Prostate gland (tissue), 2 donors: ENCODE measurements at regions not wholly inside any gene's neighbourhood (a gene's known extent, or its start where the extent isn't known, plus 50 kb on each side); places are given as distances from the start of the nearest gene placed in this dataset.
"Not testable (repeated sequence)": the region's sequence is repeated elsewhere in the genome, so short reads cannot be mapped to it uniquely, and the experiment has no call there.

Experiments used
- DNase-seq: peaks from one replicate; pipeline ENCODE4 v3.0.0-alpha.2; 2019; ENCODE audit warnings: low spot score
- H3K27ac ChIP-seq, 2 donors: fragments of 200-600 bp; sonication (generic); 2 replicates each; pipeline ENCODE4 v1.5.1; 2017 to 2019
- H3K27me3 ChIP-seq: fragments of 200-600 bp; sonication (generic); replicated peaks from 2 replicates; pipeline ENCODE4 v1.5.1; 2019; ENCODE audit not compliant: insufficient read depth
- H3K36me3 ChIP-seq, 2 donors: fragments of 200-600 bp; sonication (generic); 1 replicate in 1 of 2; 2 replicates in 1 of 2; pipeline versions ENCODE4 v1.5.1 to v1.8.1; 2017 to 2019
- H3K4me1 ChIP-seq: fragments of 200-600 bp; sonication (generic); replicated peaks from 2 replicates; pipeline ENCODE4 v1.5.1; 2019
- H3K4me3 ChIP-seq, 2 donors: fragments of 200-600 bp; sonication (generic); 2 replicates each; pipeline ENCODE4 v1.5.1; 2017 to 2019
- H3K9me3 ChIP-seq: fragments of 200-600 bp; sonication (generic); 2 replicates; pipeline ENCODE4 v1.5.1; 2017
- POLR2A ChIP-seq: fragments of 450-650 bp; IDR thresholded peaks from one replicate; pipeline ENCODE4 v1.6.1; 2016; ENCODE audit warnings: antibody characterized with exemption, mild to moderate bottlenecking
- POLR2AphosphoS5 ChIP-seq: sonication (generic); formaldehyde crosslinking; IDR thresholded peaks from one replicate; pipeline ENCODE4 v1.6.1; 2017; ENCODE audit warnings: antibody characterized with exemption
- WGBS: methylation state at CpG from one replicate; pipeline ENCODE4 v1.1.5; 2018; 5-methylcytosine and 5-hydroxymethylcytosine counted together
- intact Hi-C: fragments of 100-400 bp; cut with DNase I; formaldehyde crosslinking; loops from one replicate; pipeline ENCODE4 v1.14.2; 2022
- TF ChIP-seq, protein P1 (sequence below), 4 experiments: fragments of 200-600 bp in 2 of 4; fragments of 450-650 bp in 2 of 4; sonication (generic) in 2 of 4; IDR thresholded peaks; 1 replicate in 3 of 4; 2 replicates in 1 of 4; pipeline ENCODE4 v1.5.1; 2016 to 2019; ENCODE audit warnings: antibody characterized with exemption in 4 of 4, mild to moderate bottlenecking in 2 of 4, moderate library complexity in 2 of 4

DNA sequence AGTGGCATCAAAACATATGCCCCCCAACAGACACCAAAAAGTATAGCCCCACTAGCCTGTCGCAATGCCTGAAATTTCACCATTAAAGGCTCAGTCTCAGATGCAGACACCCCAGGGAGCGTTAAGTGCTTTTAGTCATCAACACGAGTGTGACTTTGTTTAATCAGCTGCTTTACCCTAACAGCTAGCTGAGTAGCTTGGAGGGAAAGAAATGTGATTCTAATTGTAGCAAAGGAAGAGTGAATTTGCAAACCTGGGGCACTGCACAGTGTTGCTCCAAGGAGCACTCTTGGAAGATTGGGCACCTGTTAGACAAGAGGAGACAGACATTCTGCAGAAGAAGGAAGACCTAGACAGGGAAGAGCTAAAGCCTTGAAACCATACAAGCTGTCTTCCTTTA lies 145.1 kb downstream of the BEND2 start:
- no peaks in the 10 kb centered on the region for H3K4me1 ChIP-seq
- H3K36me3 ChIP-seq: no peaks in the 10 kb centered on the region
- no peak overlapping the region for H3K4me3 ChIP-seq
- H3K27me3 ChIP-seq: no peaks in the 10 kb centered on the region
- no peak for TF ChIP-seq POLR2A
- TF ChIP-seq, protein P1, sequence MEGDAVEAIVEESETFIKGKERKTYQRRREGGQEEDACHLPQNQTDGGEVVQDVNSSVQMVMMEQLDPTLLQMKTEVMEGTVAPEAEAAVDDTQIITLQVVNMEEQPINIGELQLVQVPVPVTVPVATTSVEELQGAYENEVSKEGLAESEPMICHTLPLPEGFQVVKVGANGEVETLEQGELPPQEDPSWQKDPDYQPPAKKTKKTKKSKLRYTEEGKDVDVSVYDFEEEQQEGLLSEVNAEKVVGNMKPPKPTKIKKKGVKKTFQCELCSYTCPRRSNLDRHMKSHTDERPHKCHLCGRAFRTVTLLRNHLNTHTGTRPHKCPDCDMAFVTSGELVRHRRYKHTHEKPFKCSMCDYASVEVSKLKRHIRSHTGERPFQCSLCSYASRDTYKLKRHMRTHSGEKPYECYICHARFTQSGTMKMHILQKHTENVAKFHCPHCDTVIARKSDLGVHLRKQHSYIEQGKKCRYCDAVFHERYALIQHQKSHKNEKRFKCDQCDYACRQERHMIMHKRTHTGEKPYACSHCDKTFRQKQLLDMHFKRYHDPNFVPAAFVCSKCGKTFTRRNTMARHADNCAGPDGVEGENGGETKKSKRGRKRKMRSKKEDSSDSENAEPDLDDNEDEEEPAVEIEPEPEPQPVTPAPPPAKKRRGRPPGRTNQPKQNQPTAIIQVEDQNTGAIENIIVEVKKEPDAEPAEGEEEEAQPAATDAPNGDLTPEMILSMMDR (IDR thresholded peaks at IDR 0.05): no peak
- no peak for TF ChIP-seq POLR2AphosphoS5
- no peak for DNase-seq
- WGBS: 70% methylated on average over 3 of the region's 3 CpGs
- no peak overlapping the region for H3K27ac ChIP-seq
- H3K9me3 ChIP-seq: no peaks in the 10 kb centered on the region
- intact Hi-C loops: no loop called here

DNA sequence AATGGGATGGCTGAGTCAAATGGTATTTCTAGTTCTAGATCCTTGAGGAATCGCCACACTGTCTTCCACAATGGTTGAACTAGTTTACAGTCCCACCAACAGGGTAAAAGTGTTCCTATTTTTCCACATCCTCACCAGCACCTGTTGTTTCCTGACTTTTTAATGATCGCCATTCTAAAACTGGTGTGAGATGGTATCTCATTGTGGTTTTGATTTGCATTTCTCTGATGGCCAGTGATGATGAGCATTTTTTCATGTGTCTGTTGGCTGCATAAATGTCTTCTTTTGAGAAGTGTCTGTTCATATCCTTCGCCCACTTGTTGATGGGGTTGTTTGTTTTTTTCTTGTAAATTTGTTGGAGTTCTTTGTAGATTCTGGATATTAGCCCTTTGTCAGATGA lies 152.6 kb downstream of the BEND2 start:
- H3K4me3 ChIP-seq, DNase-seq, H3K36me3 ChIP-seq, H3K9me3 ChIP-seq, H3K27ac ChIP-seq, intact Hi-C loops, H3K27me3 ChIP-seq, H3K4me1 ChIP-seq: not testable (repeated sequence)
- 100% methylated on average over 1 of the region's 3 CpGs for WGBS

DNA sequence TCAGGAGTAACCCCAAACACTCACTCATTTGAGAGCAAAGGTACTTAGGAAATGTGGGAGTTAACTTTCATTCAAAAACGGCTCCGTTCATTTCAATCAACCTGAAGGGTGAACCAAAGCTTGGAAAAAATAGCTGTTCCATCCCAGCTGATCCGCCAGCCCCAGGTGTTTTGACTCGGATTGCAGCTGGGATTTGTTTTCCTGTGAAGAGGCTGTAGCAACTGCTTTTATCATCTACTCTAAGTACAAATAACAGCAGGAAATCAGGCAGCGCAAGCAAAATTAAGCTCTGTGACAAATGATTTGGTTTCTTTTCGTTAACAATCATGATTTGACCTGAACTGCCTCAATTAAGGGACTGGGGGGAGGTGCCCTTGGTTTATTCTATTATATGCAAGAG lies 154.7 kb downstream of the BEND2 start:
- Histone ChIP-seq H3K4me1 (no peaks in the 10 kb centered on the region), H3K36me3 (no peaks in the 10 kb centered on the region), H3K27ac (no peak overlapping the region), H3K27me3 (no peaks in the 10 kb centered on the region), H3K4me3 (no peak overlapping the region), H3K9me3 (no peaks in the 10 kb centered on the region)
- no peak for DNase-seq
- intact Hi-C loops: no loop called here
- TF ChIP-seq, protein P1 (IDR thresholded peaks at IDR 0.05): no peak
- TF ChIP-seq POLR2AphosphoS5 (no peak), POLR2A (no peak)
- 13% methylated on average over 6 of the region's 6 CpGs for WGBS

DNA sequence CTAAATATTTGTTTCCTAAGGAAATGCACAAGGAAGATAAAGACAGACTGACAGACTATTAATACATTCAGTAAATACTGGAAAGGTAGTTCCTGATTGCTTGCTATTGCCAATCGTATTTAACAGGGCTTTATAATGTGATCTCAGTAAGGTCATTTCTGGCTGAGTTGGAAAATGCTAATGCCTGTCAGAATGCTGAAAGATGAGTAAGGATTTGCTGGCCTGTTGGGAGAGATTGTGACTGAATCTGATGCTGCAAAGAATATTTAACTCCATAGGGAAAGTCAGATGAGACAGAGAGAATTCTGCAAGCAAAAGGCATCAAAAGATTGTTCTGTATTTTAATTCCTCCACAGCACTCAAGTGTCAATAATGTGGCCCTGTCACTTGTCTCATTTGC lies 169.0 kb downstream of the BEND2 start:
- TF ChIP-seq POLR2A (no peak), POLR2AphosphoS5 (no peak)
- TF ChIP-seq, protein P1 (IDR thresholded peaks at IDR 0.05): no peak
- H3K4me1 ChIP-seq: no peaks in the 10 kb centered on the region
- 50% methylated on average over 1 of the region's 1 CpG for WGBS
- H3K36me3 ChIP-seq: no peaks in the 10 kb centered on the region
- H3K27me3 ChIP-seq: no peaks in the 10 kb centered on the region
- H3K9me3 ChIP-seq: no peaks in the 10 kb centered on the region
- no peak for DNase-seq
- intact Hi-C loops: no loop called here
- H3K27ac ChIP-seq: no peak overlapping the region
- no peak overlapping the region for H3K4me3 ChIP-seq

DNA sequence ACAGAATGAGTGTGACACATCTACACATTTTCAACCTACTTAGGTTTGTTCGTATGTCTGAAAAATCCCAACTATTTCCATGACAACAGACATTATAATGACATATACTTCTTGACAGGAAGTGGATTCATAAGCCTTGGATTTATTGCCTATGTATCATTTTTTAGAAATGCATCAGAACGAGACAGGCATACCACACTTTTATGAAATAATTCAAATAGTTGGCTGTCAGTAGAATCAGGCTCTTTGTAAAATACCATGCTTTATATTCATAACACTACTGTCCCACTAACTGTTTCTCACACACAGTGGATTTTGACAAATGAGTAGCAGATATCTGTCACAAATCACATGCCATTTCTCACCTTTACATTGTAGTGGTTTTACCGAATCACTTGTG lies 173.2 kb downstream of the BEND2 start:
- DNase-seq: no peak
- TF ChIP-seq POLR2AphosphoS5 (no peak), POLR2A (no peak)
- TF ChIP-seq, protein P1 (IDR thresholded peaks at IDR 0.05): no peak
- Histone ChIP-seq H3K4me1 (no peaks in the 10 kb centered on the region), H3K36me3 (no peaks in the 10 kb centered on the region), H3K4me3 (no peak overlapping the region), H3K27ac (no peak overlapping the region), H3K9me3 (no peaks in the 10 kb centered on the region), H3K27me3 (no peaks in the 10 kb centered on the region)
- WGBS: 50% methylated on average over 3 of the region's 3 CpGs
- intact Hi-C loops: no loop called here
